ENCODE measurements at regions not wholly inside any gene's neighbourhood (a gene's known extent, or its start where the extent isn't known, plus 50 kb on each side); places are given as distances from the start of the nearest gene placed in this dataset.

DNA sequence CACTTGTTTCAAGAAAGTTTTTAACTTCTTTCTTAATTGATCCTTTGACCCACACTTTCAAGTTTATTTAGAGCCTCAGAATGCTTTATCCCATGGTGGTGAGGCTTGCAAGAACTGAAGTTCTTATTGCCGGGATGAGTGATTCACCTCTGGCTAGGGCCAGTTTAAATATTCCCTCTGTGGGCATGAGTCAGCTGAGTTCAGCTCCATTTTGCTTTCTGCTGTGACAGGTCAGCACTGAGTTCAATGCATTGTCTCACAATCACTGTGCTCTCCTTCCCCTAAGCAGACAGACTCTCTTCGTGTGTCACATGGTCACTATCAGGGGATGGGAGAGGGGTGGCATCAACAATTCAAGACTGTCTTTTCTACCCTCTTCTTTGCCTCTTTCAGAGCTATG, 514.6 kb upstream of the FBXO33 start:
- DNase-seq, result no peak

DNA sequence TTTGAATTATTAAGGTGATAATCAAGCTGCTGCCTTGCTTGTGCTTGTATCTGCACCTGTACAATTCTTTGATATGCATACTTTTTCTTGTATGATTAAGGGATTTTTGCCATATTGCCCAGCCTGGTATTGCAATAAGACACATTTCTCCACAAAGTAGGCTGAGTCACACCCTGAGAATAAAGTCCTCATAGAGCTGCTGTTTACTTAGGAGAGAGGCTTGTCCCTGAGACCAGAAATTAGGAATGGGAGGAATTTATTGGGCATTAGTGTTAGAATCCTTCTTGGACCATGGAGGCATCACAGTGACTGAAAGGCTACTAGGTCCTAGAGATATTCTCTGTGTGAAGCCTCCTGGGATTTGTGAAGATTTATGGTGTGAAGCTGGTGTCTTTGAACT, 506.8 kb upstream of the FBXO33 start:
- DNase-seq, result no peak

- no peak for DNase-seq
These were observed 480.2 kb upstream of the FBXO33 start for GRCh38 chr14:39912192-39913100.

DNA sequence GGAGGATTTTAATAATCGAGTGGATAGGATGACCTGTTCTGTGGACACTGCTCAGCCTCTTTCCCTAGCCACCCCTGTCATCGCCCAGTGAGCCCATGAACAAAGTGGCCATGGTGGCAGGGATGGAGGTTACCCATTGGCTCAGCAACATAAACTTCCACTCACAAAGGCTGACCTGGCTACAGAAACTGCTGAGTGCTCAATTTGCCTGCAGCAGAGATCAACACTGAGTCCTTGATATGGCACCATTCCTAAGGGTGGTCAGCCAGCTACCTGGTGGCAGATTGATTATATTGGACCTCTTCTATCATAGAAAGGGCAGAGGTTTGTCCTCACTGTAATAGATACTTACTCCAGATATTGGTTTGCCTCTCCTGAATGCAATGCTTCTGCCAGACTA, 465.4 kb upstream of the FBXO33 start:
- no peak for DNase-seq

DNA sequence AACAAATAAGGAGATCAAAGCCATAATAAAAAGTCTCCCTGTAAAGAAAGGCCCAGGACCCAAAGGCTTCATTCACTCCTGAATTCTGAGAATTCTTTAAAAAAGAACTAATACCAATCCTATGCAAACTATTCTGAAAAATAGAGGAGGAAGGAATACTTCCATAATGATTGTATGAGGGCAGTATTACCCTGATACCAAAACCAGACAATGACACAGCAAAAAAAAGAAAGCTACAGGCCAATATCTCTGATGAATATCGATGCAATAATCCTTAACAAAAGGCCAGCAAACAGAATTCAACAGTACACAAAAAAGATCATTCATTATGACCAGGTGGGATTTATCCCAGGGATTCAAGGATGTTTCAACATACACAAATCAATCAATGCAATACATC, 457.8 kb upstream of the FBXO33 start:
- no peak for DNase-seq

DNA sequence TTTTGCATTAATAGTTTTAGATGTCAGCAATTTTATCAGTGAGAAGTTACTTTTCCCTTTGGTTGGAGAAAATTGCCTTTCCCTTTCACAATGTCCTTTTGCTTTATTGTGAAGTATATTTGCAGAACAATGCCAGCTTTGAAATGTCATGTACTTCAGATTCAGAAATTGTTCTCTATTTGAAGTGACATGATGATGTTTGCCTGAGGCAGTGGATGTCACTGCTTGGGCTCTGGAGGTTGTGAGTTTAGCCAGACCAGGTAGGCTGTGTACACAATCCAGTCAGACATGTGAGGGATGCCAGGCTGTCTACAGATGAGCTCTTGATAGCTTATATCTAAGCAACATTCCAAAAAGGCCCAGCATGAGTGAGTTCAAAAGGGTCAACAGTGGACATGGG, 451.9 kb upstream of the FBXO33 start:
- DNase-seq, result peak in 2 of 3 experiments; percentile 32 to 81

GRCh38 chr14:39880965-39881364, 448.7 kb upstream of the FBXO33 start:
- no peak for DNase-seq

- DNase-seq, result no peak
These were observed 448.0 kb upstream of the FBXO33 start for GRCh38 chr14:39880106-39880695.

GRCh38 chr14:39877577-39878190, 445.5 kb upstream of the FBXO33 start:
- no peak for DNase-seq

DNA sequence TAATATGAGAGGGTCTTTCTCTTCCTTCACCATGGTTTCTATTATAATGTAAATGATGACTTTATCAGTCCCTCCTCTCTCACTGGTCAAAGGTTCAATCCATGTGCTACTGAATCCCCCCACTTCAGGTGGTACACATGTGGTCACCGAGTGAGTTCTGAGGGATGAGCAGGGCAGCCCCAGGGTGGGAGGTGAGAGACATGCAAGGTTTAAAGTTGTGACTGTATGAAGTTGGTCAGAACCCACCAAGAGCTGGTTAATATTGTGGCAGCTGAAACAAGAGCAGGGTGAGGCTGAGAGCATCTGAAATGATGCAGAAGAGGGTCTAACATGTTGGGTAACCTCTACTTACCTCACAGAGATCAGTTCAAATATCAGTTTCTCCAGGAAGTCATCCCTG, 444.7 kb upstream of the FBXO33 start:
- DNase-seq, result no peak

DNA sequence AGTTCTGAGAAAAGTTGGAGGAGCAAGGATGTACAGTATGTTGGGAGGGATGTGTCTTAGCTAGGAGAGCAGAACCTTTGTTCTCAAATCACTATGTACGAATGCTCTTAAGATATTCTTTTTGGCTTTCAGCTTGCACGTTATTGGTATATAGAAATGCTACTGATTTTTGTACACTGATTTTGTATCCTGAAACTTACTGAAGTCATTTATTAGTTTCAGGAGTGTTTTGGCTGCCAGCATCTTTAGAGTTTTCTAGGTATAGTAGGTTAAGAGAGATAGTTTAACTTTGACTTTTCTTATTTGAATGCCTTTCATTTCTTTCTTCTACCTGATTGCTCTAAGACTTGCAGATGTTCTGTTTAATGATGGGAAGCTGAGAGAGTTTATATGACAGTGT, 442.8 kb upstream of the FBXO33 start:
- DNase-seq, result no peak

GRCh38 chr14:39873791-39874190, 441.6 kb upstream of the FBXO33 start:
- peak in 2 of 3 experiments; percentile 9 to 63 for DNase-seq

DNA sequence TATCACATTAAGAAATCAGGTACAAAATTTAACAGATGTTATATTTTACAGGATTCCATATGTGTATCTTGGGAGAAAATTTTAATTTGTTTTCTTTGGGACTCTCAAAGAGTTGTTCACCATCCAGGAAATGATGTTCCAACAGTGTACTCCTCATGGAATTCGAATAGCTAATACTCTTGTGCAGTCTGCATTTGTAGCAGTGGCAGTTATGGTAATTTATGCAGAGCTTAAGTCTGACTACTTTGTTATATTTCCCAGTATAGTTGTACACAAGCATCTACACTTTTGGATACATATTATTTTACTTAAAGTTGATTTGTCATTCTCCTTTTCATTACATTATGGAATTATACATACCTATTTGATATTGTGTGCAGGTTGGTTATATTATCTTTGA, 436.7 kb upstream of the FBXO33 start:
- DNase-seq, result no peak

DNA sequence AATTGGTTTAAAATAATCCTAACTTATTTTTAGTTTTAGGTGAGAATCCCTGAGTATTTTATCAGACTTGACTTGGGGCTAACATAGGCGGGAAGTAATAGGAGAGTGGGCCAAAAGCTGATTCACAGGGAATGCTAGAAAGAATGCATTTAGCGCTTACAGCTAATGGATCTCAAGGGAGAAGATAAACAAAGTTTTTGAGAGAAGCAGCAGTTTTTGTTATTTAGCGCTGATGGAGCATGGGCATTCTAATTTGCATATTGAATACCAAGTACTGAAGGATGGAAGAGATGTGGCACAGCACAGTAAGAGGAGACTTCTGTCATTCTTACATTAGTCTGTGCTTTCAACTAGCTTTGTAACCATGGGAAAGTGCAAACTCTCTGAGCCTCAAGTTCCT, 436.0 kb upstream of the FBXO33 start:
- no peak for DNase-seq

GRCh38 chr14:39863441-39863840, 431.2 kb upstream of the FBXO33 start:
- no peak for DNase-seq

DNA sequence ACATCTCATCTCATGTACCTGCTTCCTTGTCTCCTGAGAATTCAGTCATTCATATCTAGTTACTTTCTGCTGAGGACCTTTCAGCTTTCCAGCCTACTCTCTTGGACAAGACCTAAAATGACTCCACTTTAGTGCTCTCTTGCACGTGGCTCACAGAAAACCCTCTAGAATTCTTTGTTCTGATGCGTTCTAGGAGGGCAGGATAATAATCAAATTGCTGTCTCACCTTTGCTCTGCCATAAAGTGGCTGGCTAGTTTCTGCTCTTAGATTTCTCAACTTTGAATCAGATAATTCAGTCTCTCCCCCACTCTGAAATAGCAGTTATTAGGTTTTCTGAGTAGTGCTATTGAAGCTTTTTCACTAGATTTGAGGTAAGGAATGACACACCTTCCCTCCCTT, 429.5 kb upstream of the FBXO33 start:
- no peak for DNase-seq

- no peak for DNase-seq
These were observed 429.0 kb upstream of the FBXO33 start for GRCh38 chr14:39861229-39861600.

DNA sequence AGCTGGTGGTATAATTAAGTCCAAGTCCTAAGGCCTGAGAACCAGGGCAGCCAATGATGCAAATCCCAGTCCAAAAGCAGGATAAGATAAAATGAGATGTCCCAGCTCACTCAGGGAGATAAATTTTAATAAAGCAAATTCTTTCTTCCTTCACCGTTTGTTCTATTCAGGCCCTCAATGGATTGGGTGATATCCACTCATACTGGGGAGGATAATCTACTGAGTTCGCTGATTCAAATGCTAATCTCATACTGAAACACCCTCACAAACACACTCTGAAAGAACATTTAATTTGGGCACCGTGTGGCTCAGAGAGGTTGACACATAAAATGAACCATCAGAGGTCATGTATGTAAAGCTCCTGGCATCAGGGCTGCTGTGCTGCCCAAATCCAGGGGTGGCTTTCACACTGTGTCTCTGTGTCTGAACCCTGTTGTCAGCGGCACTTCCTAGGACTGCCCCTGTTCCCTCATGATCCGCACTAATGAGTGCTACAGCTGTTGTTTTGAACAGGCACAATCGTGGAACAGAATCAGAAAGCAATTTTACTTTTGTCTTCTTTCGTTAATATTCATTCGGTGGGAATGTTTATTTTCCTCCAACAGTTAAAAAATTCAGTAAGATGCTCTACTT, 428.5 kb upstream of the FBXO33 start:
- DNase-seq, result no peak

DNA sequence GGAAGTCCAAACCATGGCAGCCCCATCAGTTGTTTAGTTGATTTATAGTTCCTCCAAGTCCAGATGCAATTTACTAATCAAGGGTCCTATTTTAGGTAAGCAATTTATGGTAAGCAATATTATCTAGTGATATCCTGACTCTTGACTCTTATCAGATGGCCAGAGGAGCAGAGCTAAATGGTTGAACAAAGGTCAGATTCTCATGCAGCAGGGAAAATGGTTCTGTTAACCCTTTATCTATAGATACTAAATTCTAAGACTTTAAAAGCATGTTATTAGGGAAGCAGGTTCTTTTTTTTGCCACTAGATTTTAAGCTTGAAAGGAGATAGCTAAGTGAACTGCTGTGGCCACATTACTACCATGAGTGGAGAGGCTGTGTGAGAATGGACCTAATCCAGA, 427.1 kb upstream of the FBXO33 start:
- DNase-seq, result no peak

GRCh38 chr14:39857376-39858055, 425.3 kb upstream of the FBXO33 start:
- no peak for DNase-seq

DNA sequence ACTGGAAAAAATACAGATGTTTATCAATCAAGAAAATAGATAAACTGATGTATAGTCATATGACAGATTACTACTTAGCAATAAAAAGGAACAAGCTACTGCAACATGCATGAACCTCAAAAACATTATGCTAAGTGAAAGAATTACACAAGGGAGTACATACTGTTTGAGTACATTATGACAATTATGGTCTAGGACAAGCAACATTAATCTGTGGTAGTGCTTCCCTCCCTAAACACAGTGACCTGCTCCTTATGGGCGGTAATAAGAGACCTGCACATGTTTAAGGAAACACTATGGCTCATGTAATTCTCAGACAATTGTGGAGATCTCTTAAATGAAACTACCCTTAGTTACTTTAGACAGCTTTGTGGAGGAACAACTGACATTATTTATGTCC, 421.2 kb upstream of the FBXO33 start:
- DNase-seq, result peak in 1 of 3 experiments; percentile 11

- DNase-seq, result no peak
These were observed 419.0 kb upstream of the FBXO33 start for GRCh38 chr14:39851202-39851601.

GRCh38 chr14:39847852-39848251, 415.6 kb upstream of the FBXO33 start:
- no peak for DNase-seq

Data from NCI-H1417 (cell line).